Fibroblast of lung (primary cell): ENCODE measurements at regions not wholly inside any gene's neighbourhood (a gene's known extent, or its start where the extent isn't known, plus 50 kb on each side); places are given as distances from the start of the nearest gene placed in this dataset.
"Not testable (repeated sequence)": the region's sequence is repeated elsewhere in the genome, so short reads cannot be mapped to it uniquely, and the experiment has no call there.

ENCODE experiments used
- CTCF ChIP-seq, 2 donors: IDR thresholded peaks in 1 of 2; conservative IDR thresholded peaks in 1 of 2; 1 replicate in 1 of 2; 2 replicates in 1 of 2; pipeline ENCODE4 v1.5.1; 2011 to 2012; ENCODE audit warnings: low read length in 2 of 2, control low read depth in 1 of 2, inconsistent platforms in 1 of 2, low read depth in 1 of 2, mild to moderate bottlenecking in 1 of 2
- EZH2 ChIP-seq: IDR thresholded peaks from 2 replicates; pipeline ENCODE4 v1.5.1; 2012; ENCODE audit warnings: low read length, control low read depth, mild to moderate bottlenecking; ENCODE audit errors: missing control alignments

- not testable (repeated sequence) for TF ChIP-seq EZH2; CTCF (conservative IDR thresholded peaks at IDR 0.05 in 1 of 2, IDR thresholded peaks at IDR 0.05 in 1 of 2; ENCODE audit: low read depth in 1 of 2, low read length in 2 of 2)
These were observed 66.3 kb downstream of the FAM72B start for GRCh38 chr1:121117622-121118479.
